ENCODE measurements at regions not wholly inside any gene's neighbourhood (a gene's known extent, or its start where the extent isn't known, plus 50 kb on each side); places are given as distances from the start of the nearest gene placed in this dataset.

DNA sequence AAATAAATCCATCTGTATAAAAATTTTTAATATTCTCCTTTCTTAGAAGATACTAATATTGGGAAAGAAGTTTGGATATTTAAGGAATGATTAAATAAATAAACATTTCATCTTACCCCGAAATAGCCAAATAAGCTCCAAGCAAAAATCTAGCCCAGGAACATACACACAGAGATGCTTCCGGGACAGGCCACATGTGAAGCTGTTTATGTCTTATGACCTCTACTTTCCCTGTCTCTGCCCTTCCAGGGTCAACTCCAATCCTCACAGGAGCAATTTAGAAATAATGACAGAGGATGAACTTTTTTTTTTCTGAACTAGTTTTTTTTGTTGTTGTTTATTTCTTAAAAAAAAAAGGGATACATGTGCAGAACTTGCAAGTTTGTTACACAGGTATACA, 89.4 kb downstream of the BTG1 start:
- no peak for DNase-seq (ENCODE audit: low read depth)
- TF ChIP-seq, protein P1, sequence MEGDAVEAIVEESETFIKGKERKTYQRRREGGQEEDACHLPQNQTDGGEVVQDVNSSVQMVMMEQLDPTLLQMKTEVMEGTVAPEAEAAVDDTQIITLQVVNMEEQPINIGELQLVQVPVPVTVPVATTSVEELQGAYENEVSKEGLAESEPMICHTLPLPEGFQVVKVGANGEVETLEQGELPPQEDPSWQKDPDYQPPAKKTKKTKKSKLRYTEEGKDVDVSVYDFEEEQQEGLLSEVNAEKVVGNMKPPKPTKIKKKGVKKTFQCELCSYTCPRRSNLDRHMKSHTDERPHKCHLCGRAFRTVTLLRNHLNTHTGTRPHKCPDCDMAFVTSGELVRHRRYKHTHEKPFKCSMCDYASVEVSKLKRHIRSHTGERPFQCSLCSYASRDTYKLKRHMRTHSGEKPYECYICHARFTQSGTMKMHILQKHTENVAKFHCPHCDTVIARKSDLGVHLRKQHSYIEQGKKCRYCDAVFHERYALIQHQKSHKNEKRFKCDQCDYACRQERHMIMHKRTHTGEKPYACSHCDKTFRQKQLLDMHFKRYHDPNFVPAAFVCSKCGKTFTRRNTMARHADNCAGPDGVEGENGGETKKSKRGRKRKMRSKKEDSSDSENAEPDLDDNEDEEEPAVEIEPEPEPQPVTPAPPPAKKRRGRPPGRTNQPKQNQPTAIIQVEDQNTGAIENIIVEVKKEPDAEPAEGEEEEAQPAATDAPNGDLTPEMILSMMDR (IDR thresholded peaks at IDR 0.05; ENCODE audit: insufficient read depth, low read depth, low read length, missing control alignments), result no peak
- H3K4me3 ChIP-seq (ENCODE audit: low read depth, low read length), result no peak overlapping the region

DNA sequence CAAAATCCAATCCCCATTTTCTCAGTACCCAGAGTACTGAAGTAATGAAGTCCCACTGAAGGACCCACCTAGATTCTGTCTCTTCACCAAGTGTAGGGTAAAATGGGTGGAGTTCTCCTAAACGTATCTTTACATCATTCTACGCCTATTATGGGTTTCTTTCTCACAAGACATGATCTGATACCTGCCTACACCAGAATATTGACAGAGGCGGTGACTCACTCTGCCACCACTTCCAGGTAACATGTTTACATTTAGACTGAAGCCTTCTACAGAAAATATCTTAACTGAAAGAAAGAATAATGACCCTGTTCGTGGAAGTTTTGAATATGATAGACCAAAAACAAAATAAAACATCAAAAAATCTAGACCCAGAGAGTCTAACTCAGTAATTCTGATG, 89.8 kb downstream of the BTG1 start:
- no peak overlapping the region for H3K4me3 ChIP-seq (ENCODE audit: low read depth, low read length)
- TF ChIP-seq, protein P1 (IDR thresholded peaks at IDR 0.05; ENCODE audit: insufficient read depth, low read depth, low read length, missing control alignments), result no peak
- DNase-seq (ENCODE audit: low read depth), result no peak

DNA sequence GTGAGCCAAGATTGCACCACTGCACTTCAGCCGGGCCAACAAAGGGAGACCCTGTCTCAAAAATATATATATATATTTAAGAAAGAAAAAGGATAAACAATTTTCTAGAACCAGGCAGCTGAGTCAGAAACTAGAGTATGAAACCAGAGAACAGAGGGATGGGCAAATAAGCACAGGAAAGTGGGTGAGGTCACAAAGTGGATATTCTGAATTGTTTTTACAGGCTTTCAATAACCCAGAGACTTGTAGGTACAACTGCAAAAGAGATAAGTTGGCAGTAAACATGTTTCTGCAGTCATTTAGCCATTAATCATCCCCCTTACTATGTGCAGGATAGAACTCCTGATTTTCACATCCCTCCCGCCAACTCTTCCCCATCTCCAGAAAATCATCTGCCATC, 94.2 kb downstream of the BTG1 start:
- DNase-seq (ENCODE audit: low read depth), result no peak
- TF ChIP-seq, protein P1 (IDR thresholded peaks at IDR 0.05; ENCODE audit: insufficient read depth, low read depth, low read length, missing control alignments), result no peak
- H3K4me3 ChIP-seq (ENCODE audit: low read depth, low read length), result no peak overlapping the region

DNA sequence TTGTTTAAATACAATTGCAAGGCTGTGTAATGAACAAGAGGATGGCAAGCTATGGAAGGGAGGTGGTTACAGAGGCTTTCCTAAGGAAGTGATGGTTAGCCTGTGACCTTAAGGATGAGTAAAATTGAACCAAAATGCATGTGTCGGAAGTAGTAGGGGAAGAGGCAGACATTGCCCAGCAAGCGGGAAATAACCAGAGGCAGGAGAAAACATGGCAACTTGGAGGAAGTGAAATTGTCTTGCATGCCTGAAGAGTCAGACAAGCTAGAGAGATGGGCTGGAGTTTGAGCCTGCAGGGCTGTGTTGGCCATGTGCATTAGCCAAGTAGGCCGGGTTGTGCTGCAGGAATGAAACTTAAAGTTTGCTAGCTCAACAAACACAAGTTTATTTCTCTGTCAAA, 96.2 kb downstream of the BTG1 start:
- peak; percentile 72 for DNase-seq (ENCODE audit: low read depth)
- H3K4me3 ChIP-seq (ENCODE audit: low read depth, low read length), result no peak overlapping the region
- TF ChIP-seq, protein P1 (IDR thresholded peaks at IDR 0.05; ENCODE audit: insufficient read depth, low read depth, low read length, missing control alignments), result no peak

DNA sequence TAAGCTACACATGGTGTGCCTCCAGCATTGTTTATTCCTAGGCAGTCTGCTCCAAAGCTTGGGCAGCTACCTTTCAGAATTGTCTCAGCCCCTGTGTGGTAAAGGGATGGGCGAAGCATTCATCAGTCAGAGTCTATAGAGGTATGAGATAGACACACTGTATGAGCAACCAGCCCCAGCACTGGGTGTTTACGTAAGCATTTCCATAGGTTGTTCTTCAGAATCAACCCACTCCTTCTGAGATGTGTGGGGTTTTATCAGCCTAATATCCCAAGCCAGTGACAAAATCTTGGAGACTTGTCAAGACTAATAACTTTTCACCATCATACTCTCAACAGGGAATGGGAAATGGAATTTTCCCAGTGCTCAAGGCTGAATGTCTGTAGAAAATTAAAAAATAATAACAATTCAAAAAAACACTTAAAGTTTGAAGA, 98.2 kb downstream of the BTG1 start:
- H3K4me3 ChIP-seq (ENCODE audit: low read depth, low read length), result no peak overlapping the region
- TF ChIP-seq, protein P1 (IDR thresholded peaks at IDR 0.05; ENCODE audit: insufficient read depth, low read depth, low read length, missing control alignments), result no peak
- no peak for DNase-seq (ENCODE audit: low read depth)

DNA sequence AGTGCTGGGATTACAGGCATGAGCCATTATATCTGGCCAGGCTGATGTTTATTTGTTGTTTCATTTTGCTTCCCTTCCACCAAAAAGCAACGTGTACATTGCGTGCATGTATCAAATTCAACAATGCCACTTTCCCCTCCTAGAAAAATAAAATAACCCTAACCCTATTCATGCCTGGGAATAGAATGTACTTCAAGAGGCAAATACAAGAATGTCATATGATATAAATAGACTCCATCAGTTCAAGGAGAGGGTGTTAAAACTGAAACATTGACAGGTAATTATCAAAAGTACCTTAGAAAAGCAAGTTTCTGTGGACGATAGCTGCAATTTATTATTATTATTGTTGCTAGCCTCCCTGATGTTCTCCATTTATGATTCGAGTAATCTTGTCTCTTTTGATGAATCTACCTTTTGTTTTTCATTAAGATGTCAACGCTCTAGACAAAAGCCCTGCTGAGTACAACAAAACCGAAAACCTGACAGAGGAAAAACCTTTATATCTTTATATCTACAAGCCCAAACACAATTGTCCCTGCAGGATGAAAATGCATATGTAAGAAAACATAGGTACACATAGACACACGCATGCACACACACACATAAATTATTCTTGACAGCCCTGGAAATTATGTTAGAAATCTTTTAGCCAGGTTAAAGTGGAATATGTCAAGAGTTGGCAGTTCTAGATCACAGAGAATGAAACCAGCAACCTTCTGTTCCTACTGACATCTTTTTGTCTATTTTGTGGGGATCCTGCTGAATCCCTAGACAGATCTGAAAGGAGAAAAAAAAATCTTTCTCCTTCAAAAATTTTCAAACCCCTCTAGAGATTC, 98.9 kb downstream of the BTG1 start:
- DNase-seq (ENCODE audit: low read depth), result no peak
- H3K4me3 ChIP-seq (ENCODE audit: low read depth, low read length), result no peak overlapping the region
- TF ChIP-seq, protein P1 (IDR thresholded peaks at IDR 0.05; ENCODE audit: insufficient read depth, low read depth, low read length, missing control alignments), result no peak

DNA sequence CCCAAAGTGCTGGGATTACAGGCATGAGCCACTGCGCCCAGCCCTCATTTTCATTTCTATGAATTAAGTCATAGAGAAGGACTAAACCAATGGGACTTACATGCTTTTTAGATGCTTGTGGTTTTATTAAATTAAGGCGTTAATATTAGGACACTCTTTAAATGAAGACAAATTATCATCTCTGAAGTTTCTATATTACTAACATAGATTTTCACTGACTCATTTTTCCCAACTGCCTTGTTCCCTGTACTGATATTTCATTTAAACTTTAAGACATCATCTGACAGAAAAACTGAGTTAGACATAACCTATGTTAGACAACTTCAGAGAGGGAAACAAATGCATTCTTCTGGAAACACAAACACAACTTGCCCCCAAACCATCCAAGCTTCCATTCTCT, 99.8 kb downstream of the BTG1 start:
- peak; percentile 29 for DNase-seq (ENCODE audit: low read depth)
- H3K4me3 ChIP-seq (ENCODE audit: low read depth, low read length), result no peak overlapping the region
- TF ChIP-seq, protein P1 (IDR thresholded peaks at IDR 0.05; ENCODE audit: insufficient read depth, low read depth, low read length, missing control alignments), result no peak
